GM12878 (cell line): ENCODE measurements at regions not wholly inside any gene's neighbourhood (a gene's known extent, or its start where the extent isn't known, plus 50 kb on each side); places are given as distances from the start of the nearest gene placed in this dataset.

Experiments used
- ASH2L ChIP-seq: fragments of 300-600, 200-600 bp; sonication (generic); IDR thresholded peaks from 2 replicates; pipeline ENCODE4 v1.6.1; 2017; ENCODE audit warnings: low read depth, mild to moderate bottlenecking, borderline replicate concordance
- CHD1 ChIP-seq: IDR thresholded peaks from 2 replicates; pipeline ENCODE4 v1.6.1; 2012; ENCODE audit warnings: low read depth, low read length, improper control_type of control experiment
- JUND ChIP-seq: IDR thresholded peaks from 2 replicates; pipeline ENCODE4 v1.6.1; 2012; ENCODE audit warnings: low read depth, mild to moderate bottlenecking, low read length, improper control_type of control experiment, moderate library complexity
- KAT2A ChIP-seq: conservative IDR thresholded peaks from 2 replicates; pipeline ENCODE4 v1.6.1; 2011; ENCODE audit warnings: low read depth, low read length; ENCODE audit not compliant: control insufficient read depth
- KLF5 ChIP-seq: fragments of 450-650 bp; IDR thresholded peaks from 2 replicates; pipeline ENCODE4 v1.6.1; 2014; ENCODE audit warnings: mild to moderate bottlenecking; ENCODE audit not compliant: partially characterized antibody
- POLR2AphosphoS5 ChIP-seq: IDR thresholded peaks from 2 replicates; pipeline ENCODE4 v1.6.1; 2011; ENCODE audit warnings: mild to moderate bottlenecking, low read length, inconsistent platforms
- RAD21 ChIP-seq: IDR thresholded peaks from 2 replicates; pipeline ENCODE4 v1.6.1; 2011; ENCODE audit warnings: mild to moderate bottlenecking, low read depth, low read length, moderate library complexity; ENCODE audit not compliant: insufficient read depth
- REST ChIP-seq: IDR thresholded peaks from 2 replicates; pipeline ENCODE4 v1.6.1; 2012; ENCODE audit warnings: mild to moderate bottlenecking, low read depth, low read length
- SPI1 ChIP-seq: IDR thresholded peaks from 2 replicates; pipeline ENCODE4 v1.6.1; 2011; ENCODE audit warnings: low read depth, mild to moderate bottlenecking, low read length, moderate library complexity, borderline replicate concordance; ENCODE audit not compliant: insufficient read depth
- ZNF24 ChIP-seq: fragments of 450-650 bp; IDR thresholded peaks from 2 replicates; pipeline ENCODE4 v1.6.1; 2017; ENCODE audit warnings: antibody characterized with exemption, mild to moderate bottlenecking
- ZNF687 ChIP-seq: fragments of 450-650 bp; IDR thresholded peaks from 2 replicates; pipeline ENCODE4 v1.6.1; 2017; ENCODE audit warnings: mild to moderate bottlenecking, moderate library complexity
- TF ChIP-seq, protein P1 (sequence below): fragments of 450-650 bp; IDR thresholded peaks from 2 replicates; pipeline ENCODE4 v1.6.1; 2016; ENCODE audit warnings: mild to moderate bottlenecking
- TF ChIP-seq, protein P2 (sequence below): fragments of 150-350 bp; IDR thresholded peaks from 2 replicates; pipeline ENCODE4 v1.6.1; 2016; ENCODE audit warnings: low read depth, low read length

DNA sequence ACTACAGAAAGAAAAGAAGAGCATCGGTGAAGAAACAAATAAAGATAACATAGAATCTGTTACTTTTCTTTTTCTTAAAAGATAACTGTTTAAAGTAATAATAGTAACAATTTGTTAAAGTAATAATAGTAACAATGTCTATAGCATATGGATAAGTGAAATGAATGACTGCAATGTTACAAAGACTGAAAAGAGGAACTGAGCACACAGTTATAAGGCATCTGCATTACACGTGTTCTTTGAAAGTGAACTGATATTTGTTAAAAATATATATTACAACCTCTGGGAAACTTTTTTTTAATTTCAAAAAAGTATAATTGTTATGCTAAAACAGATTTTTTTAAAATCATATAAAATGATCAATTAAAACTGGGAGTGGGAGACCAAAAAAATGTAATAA lies 88.4 kb upstream of the FST start (continued):
- no peak for TF ChIP-seq KLF5
- no peak for TF ChIP-seq JUND
- TF ChIP-seq ASH2L = no peak
- peak; percentile 79; the same call in 1 of the 2 replicates for TF ChIP-seq SPI1
- TF ChIP-seq REST = no peak
- TF ChIP-seq KAT2A = no peak
- TF ChIP-seq, protein P1, sequence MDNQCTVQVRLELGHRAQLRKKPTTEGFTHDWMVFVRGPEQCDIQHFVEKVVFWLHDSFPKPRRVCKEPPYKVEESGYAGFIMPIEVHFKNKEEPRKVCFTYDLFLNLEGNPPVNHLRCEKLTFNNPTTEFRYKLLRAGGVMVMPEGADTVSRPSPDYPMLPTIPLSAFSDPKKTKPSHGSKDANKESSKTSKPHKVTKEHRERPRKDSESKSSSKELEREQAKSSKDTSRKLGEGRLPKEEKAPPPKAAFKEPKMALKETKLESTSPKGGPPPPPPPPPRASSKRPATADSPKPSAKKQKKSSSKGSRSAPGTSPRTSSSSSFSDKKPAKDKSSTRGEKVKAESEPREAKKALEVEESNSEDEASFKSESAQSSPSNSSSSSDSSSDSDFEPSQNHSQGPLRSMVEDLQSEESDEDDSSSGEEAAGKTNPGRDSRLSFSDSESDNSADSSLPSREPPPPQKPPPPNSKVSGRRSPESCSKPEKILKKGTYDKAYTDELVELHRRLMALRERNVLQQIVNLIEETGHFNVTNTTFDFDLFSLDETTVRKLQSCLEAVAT = no peak
- TF ChIP-seq, protein P2, sequence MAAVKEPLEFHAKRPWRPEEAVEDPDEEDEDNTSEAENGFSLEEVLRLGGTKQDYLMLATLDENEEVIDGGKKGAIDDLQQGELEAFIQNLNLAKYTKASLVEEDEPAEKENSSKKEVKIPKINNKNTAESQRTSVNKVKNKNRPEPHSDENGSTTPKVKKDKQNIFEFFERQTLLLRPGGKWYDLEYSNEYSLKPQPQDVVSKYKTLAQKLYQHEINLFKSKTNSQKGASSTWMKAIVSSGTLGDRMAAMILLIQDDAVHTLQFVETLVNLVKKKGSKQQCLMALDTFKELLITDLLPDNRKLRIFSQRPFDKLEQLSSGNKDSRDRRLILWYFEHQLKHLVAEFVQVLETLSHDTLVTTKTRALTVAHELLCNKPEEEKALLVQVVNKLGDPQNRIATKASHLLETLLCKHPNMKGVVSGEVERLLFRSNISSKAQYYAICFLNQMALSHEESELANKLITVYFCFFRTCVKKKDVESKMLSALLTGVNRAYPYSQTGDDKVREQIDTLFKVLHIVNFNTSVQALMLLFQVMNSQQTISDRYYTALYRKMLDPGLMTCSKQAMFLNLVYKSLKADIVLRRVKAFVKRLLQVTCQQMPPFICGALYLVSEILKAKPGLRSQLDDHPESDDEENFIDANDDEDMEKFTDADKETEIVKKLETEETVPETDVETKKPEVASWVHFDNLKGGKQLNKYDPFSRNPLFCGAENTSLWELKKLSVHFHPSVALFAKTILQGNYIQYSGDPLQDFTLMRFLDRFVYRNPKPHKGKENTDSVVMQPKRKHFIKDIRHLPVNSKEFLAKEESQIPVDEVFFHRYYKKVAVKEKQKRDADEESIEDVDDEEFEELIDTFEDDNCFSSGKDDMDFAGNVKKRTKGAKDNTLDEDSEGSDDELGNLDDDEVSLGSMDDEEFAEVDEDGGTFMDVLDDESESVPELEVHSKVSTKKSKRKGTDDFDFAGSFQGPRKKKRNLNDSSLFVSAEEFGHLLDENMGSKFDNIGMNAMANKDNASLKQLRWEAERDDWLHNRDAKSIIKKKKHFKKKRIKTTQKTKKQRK = no peak
- no peak for TF ChIP-seq RAD21
- TF ChIP-seq ZNF687 = no peak
- TF ChIP-seq ZNF24 = peak; percentile 53; the same call in 1 of the 2 replicates
- no peak for TF ChIP-seq CHD1
- TF ChIP-seq POLR2AphosphoS5 = no peak
